ENCODE measurements at regions not wholly inside any gene's neighbourhood (a gene's known extent, or its start where the extent isn't known, plus 50 kb on each side); places are given as distances from the start of the nearest gene placed in this dataset.

GRCh38 chr4:35604724-35605123, 639.6 kb downstream of the ARAP2 start:
- DNase-seq: no peak

- DNase-seq: no peak
Measured at GRCh38 chr4:35608205-35608604, 636.1 kb downstream of the ARAP2 start.

GRCh38 chr4:35614120-35614519, 630.2 kb downstream of the ARAP2 start:
- no peak for DNase-seq

- DNase-seq: no peak
Measured at GRCh38 chr4:35639929-35640328, 604.4 kb downstream of the ARAP2 start.

GRCh38 chr4:35643661-35644060, 600.7 kb downstream of the ARAP2 start:
- no peak for DNase-seq

- no peak for DNase-seq
Measured at GRCh38 chr4:35644591-35644990, 599.7 kb downstream of the ARAP2 start.

- no peak for DNase-seq
Measured at GRCh38 chr4:35649011-35649410, 595.3 kb downstream of the ARAP2 start.

- no peak for DNase-seq
Measured at GRCh38 chr4:35649778-35650177, 594.5 kb downstream of the ARAP2 start.

- no peak for DNase-seq
Measured at GRCh38 chr4:35652197-35652596, 592.1 kb downstream of the ARAP2 start.

GRCh38 chr4:35653451-35653850, 590.9 kb downstream of the ARAP2 start:
- no peak for DNase-seq

GRCh38 chr4:35673137-35673536, 571.2 kb downstream of the ARAP2 start:
- DNase-seq: no peak

GRCh38 chr4:35684755-35685154, 559.6 kb downstream of the ARAP2 start:
- no peak for DNase-seq

GRCh38 chr4:35689870-35690269, 554.4 kb downstream of the ARAP2 start:
- no peak for DNase-seq

GRCh38 chr4:35690271-35690670, 554.0 kb downstream of the ARAP2 start:
- no peak for DNase-seq

GRCh38 chr4:35695003-35695402, 549.3 kb downstream of the ARAP2 start:
- no peak for DNase-seq

GRCh38 chr4:35695421-35695820, 548.9 kb downstream of the ARAP2 start:
- DNase-seq: no peak

- DNase-seq: no peak
Measured at GRCh38 chr4:35697210-35697736, 547.0 kb downstream of the ARAP2 start.

GRCh38 chr4:35700663-35701062, 543.7 kb downstream of the ARAP2 start:
- no peak for DNase-seq

- no peak for DNase-seq
Measured at GRCh38 chr4:35709080-35709479, 535.2 kb downstream of the ARAP2 start.

GRCh38 chr4:35710343-35710742, 534.0 kb downstream of the ARAP2 start:
- DNase-seq: no peak

GRCh38 chr4:35711127-35711526, 533.2 kb downstream of the ARAP2 start:
- DNase-seq: no peak

- no peak for DNase-seq
Measured at GRCh38 chr4:35723973-35724372, 520.3 kb downstream of the ARAP2 start.

GRCh38 chr4:35725131-35725530, 519.2 kb downstream of the ARAP2 start:
- DNase-seq: no peak

GRCh38 chr4:35730414-35730813, 513.9 kb downstream of the ARAP2 start:
- DNase-seq: no peak

GRCh38 chr4:35734381-35735098, 509.8 kb downstream of the ARAP2 start:
- no peak for DNase-seq

All from stimulated activated CD4-positive, alpha-beta T cell treated with anti-CD3 and anti-CD28 coated beads, Interleukin-4, amount 100 ng/mL, for 4 hours (primary cell).